Panc1 (cell line): ENCODE measurements at regions not wholly inside any gene's neighbourhood (a gene's known extent, or its start where the extent isn't known, plus 50 kb on each side); places are given as distances from the start of the nearest gene placed in this dataset.

ENCODE experiments used
- ATAC-seq: fragments of 200-7000 bp; cut with Tn5 transposase; 2 replicates; pipeline ENCODE4 v1.9.1; 2020; ENCODE audit warnings: mild to moderate bottlenecking, moderate library complexity
- BruUV-seq: library from RNA; stranded (reverse); fragments of 400-500 nt; replicated peaks from 2 replicates; lab custom pipeline; 2021; lab: Mats Ljungman, UMichigan
- CTCF ChIA-PET: fragments of 300-600 bp; sonication (Branson Sonifier 250); formaldehyde crosslinking; loops from one replicate; lab custom pipeline; 2022; ENCODE audit warnings: antibody characterized with exemption; lab: Charles Lee
- POLR2A ChIA-PET: fragments of 300-600 bp; sonication (Branson Sonifier 250); formaldehyde crosslinking; loops from one replicate; lab custom pipeline; 2022; ENCODE audit warnings: antibody characterized with exemption; lab: Charles Lee
- DNase-seq: peaks from one replicate; pipeline ENCODE4 v3.0.0-alpha.2; 2010; ENCODE audit warnings: low read depth, low spot score
- H3K27ac ChIP-seq: 2 replicates; pipeline ENCODE4 v1.5.1; 2011; ENCODE audit warnings: mild to moderate bottlenecking, low read length, inconsistent platforms
- H3K27me3 ChIP-seq: fragments of 200-500 bp; sonication (Bioruptor generic); 2 replicates; pipeline ENCODE4 v1.6.0; 2014; ENCODE audit warnings: low read length, inconsistent platforms; ENCODE audit not compliant: control insufficient read depth, insufficient read depth
- H3K36me3 ChIP-seq: fragments of 200-500 bp; sonication (Bioruptor generic); 2 replicates; pipeline ENCODE4 v1.5.1; 2014; ENCODE audit warnings: inconsistent platforms, mild to moderate bottlenecking, low read length, moderate library complexity; ENCODE audit not compliant: control insufficient read depth, insufficient read depth
- H3K4me1 ChIP-seq: 2 replicates; pipeline ENCODE4 v1.5.1; 2011; ENCODE audit warnings: inconsistent platforms, mild to moderate bottlenecking, low read length, moderate library complexity; ENCODE audit not compliant: control insufficient read depth, insufficient read depth
- H3K4me3 ChIP-seq, 2 experiments: 2 replicates each; pipeline ENCODE4 v1.5.1; 2011 to 2012; ENCODE audit warnings: low read depth in 2 of 2, low read length in 2 of 2, mild to moderate bottlenecking in 2 of 2, inconsistent platforms in 1 of 2, moderate library complexity in 1 of 2
- H3K9me3 ChIP-seq: fragments of 200-500 bp; sonication (Bioruptor generic); 2 replicates; pipeline ENCODE4 v1.5.1; 2014; ENCODE audit warnings: low read depth, mild to moderate bottlenecking, inconsistent platforms, low read length, moderate library complexity; ENCODE audit not compliant: control insufficient read depth, insufficient read depth
- POLR2AphosphoS5 ChIP-seq: IDR thresholded peaks from 2 replicates; pipeline ENCODE4 v1.6.1; 2012; ENCODE audit warnings: mild to moderate bottlenecking, low read depth, low read length, moderate library complexity
- SIN3A ChIP-seq: IDR thresholded peaks from 2 replicates; pipeline ENCODE4 v1.6.1; 2012; ENCODE audit warnings: low read depth, mild to moderate bottlenecking, low read length, moderate library complexity, borderline replicate concordance; ENCODE audit not compliant: insufficient read depth
- TCF7L2 ChIP-seq: IDR thresholded peaks from 2 replicates; pipeline ENCODE4 v1.6.1; 2011; ENCODE audit warnings: mild to moderate bottlenecking, low read depth, low read length, inconsistent platforms
- in situ Hi-C: cut with HindIII; loops from 2 replicates; pipeline ENCODE4 v1.10.0; 2016; ENCODE audit warnings: low sequenced_read_pairs, low pct_unique_long_range_greater_than_20kb
- intact Hi-C: fragments of 100-400 bp; cut with micrococcal nuclease; formaldehyde crosslinking; loops from one replicate; pipeline ENCODE4 v1.10.0; 2022; ENCODE audit not compliant: unreplicated experiment
- TF ChIP-seq, protein P1 (sequence below), 2 experiments: IDR thresholded peaks; 2 replicates each; pipeline ENCODE4 v1.6.1; 2011 to 2012; ENCODE audit warnings: low read depth in 2 of 2, control low read depth in 1 of 2, low read length in 1 of 2, mild to moderate bottlenecking in 1 of 2, moderate library complexity in 1 of 2; ENCODE audit not compliant: insufficient read depth in 1 of 2
- TF ChIP-seq, protein P2 (sequence below): fragments of 450-650 bp; IDR thresholded peaks from 2 replicates; pipeline ENCODE4 v1.5.1; 2017; ENCODE audit warnings: mild to moderate bottlenecking

DNA sequence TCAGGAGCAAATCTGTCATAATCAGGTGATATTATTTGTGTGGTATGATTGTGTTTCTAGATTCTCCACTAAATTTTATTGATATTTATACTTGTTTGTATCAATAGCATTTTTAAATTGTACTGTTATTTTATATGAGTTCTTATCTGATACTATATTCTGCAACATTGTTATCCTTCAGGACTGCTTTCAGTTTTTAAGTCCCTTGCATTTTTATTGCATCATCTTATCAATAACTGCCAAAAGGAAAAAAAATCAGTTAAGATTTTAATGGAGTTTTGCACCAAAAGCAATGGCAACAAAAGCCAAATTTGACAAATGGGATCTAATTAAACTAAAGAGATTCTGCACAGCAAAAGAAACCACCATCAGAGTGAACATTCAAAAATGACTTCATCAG, 741.3 kb upstream of the CTNND2 start:
- CTCF ChIA-PET = no interaction called here

DNA sequence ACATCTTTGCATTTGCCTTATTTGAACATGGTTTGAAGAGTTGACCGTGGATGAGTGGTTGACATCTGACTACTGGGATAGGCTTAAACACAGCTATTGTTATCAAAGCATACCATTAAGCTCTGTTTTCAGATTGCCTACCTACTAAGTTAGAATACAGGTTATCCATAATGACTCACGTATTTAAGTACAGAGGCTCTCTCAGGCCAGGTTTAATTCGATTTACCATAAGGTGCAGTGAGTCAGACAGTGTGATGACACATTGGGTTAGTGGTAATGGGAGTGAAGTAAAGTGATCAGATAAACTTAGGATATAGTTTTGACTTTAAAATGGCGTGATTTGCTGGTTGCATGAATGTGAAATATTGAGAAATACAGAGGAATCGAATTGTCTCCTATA, 732.0 kb upstream of the CTNND2 start:
- H3K27me3 ChIP-seq = no peaks in the 10 kb centered on the region
- H3K27ac ChIP-seq = no peak overlapping the region
- H3K9me3 ChIP-seq = no peaks in the 10 kb centered on the region
- intact Hi-C loops = no loop called here
- no TSS peak for BruUV-seq
- POLR2A ChIA-PET = no interaction called here
- in situ Hi-C loops = no loop called here
- ATAC-seq = no peak
- TF ChIP-seq, protein P1, sequence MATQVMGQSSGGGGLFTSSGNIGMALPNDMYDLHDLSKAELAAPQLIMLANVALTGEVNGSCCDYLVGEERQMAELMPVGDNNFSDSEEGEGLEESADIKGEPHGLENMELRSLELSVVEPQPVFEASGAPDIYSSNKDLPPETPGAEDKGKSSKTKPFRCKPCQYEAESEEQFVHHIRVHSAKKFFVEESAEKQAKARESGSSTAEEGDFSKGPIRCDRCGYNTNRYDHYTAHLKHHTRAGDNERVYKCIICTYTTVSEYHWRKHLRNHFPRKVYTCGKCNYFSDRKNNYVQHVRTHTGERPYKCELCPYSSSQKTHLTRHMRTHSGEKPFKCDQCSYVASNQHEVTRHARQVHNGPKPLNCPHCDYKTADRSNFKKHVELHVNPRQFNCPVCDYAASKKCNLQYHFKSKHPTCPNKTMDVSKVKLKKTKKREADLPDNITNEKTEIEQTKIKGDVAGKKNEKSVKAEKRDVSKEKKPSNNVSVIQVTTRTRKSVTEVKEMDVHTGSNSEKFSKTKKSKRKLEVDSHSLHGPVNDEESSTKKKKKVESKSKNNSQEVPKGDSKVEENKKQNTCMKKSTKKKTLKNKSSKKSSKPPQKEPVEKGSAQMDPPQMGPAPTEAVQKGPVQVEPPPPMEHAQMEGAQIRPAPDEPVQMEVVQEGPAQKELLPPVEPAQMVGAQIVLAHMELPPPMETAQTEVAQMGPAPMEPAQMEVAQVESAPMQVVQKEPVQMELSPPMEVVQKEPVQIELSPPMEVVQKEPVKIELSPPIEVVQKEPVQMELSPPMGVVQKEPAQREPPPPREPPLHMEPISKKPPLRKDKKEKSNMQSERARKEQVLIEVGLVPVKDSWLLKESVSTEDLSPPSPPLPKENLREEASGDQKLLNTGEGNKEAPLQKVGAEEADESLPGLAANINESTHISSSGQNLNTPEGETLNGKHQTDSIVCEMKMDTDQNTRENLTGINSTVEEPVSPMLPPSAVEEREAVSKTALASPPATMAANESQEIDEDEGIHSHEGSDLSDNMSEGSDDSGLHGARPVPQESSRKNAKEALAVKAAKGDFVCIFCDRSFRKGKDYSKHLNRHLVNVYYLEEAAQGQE (IDR thresholded peaks at IDR 0.05; ENCODE audit: insufficient read depth in 1 of 2, low read depth in 2 of 2, low read length in 1 of 2) = no peak
- TF ChIP-seq SIN3A (no peak), POLR2AphosphoS5 (no peak), TCF7L2 (no peak)
- TF ChIP-seq, protein P2, sequence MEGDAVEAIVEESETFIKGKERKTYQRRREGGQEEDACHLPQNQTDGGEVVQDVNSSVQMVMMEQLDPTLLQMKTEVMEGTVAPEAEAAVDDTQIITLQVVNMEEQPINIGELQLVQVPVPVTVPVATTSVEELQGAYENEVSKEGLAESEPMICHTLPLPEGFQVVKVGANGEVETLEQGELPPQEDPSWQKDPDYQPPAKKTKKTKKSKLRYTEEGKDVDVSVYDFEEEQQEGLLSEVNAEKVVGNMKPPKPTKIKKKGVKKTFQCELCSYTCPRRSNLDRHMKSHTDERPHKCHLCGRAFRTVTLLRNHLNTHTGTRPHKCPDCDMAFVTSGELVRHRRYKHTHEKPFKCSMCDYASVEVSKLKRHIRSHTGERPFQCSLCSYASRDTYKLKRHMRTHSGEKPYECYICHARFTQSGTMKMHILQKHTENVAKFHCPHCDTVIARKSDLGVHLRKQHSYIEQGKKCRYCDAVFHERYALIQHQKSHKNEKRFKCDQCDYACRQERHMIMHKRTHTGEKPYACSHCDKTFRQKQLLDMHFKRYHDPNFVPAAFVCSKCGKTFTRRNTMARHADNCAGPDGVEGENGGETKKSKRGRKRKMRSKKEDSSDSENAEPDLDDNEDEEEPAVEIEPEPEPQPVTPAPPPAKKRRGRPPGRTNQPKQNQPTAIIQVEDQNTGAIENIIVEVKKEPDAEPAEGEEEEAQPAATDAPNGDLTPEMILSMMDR = no peak
- H3K4me3 ChIP-seq = no peak overlapping the region
- no peaks in the 10 kb centered on the region for H3K36me3 ChIP-seq
- no peaks in the 10 kb centered on the region for H3K4me1 ChIP-seq
- DNase-seq = no peak
- CTCF ChIA-PET = no interaction called here

More for the DNA sequence above, 741.3 kb upstream of the CTNND2 start:
- BruUV-seq = no TSS peak
- intact Hi-C loops = no loop called here
- no peaks in the 10 kb centered on the region for H3K4me1 ChIP-seq
- no peaks in the 10 kb centered on the region for H3K36me3 ChIP-seq
- no peak for DNase-seq
- in situ Hi-C loops = no loop called here
- H3K27ac ChIP-seq = no peak overlapping the region
- TF ChIP-seq SIN3A = no peak
- TF ChIP-seq, protein P1 (IDR thresholded peaks at IDR 0.05; ENCODE audit: insufficient read depth in 1 of 2, low read depth in 2 of 2, low read length in 1 of 2) = no peak
- no peak for TF ChIP-seq TCF7L2
- TF ChIP-seq POLR2AphosphoS5 = no peak
- TF ChIP-seq, protein P2 = no peak
- H3K4me3 ChIP-seq = no peak overlapping the region
- ATAC-seq = no peak
- POLR2A ChIA-PET = no interaction called here
- no peaks in the 10 kb centered on the region for H3K27me3 ChIP-seq
- no peaks in the 10 kb centered on the region for H3K9me3 ChIP-seq
